IMR-90 (cell line): ENCODE measurements at regions not wholly inside any gene's neighbourhood (a gene's known extent, or its start where the extent isn't known, plus 50 kb on each side); places are given as distances from the start of the nearest gene placed in this dataset.

Experiments used
- ATAC-seq: fragments of 200-7000 bp; cut with Tn5 transposase; 2 replicates; pipeline ENCODE4 v1.9.1; 2020; ENCODE audit warnings: low read depth, mild to moderate bottlenecking, moderate library complexity
- BruUV-seq: library from RNA; stranded (reverse); fragments of 400-500 nt; replicated peaks from 2 replicates; lab custom pipeline; 2021; lab: Mats Ljungman, UMichigan
- CTCF ChIA-PET: fragments of 300-600 bp; formaldehyde crosslinking; extraction: SDS; loops from one replicate; lab custom pipeline; 2021; ENCODE audit warnings: antibody characterized with exemption; lab: Yijun Ruan, JAX
- POLR2A ChIA-PET: fragments of 300-600 bp; sonication (Branson Sonifier 250); formaldehyde crosslinking; loops from one replicate; lab custom pipeline; 2022; ENCODE audit warnings: antibody characterized with exemption; ENCODE audit not compliant: unreplicated experiment; lab: Charles Lee
- DNase-seq: peaks from one replicate; pipeline ENCODE4 v3.0.0; 2013
- H2AFZ ChIP-seq: replicated peaks from 2 replicates; pipeline ENCODE3; 2013; ENCODE audit warnings: low read length, mild to moderate bottlenecking; ENCODE audit not compliant: poor library complexity
- H2AK5ac ChIP-seq: 2 replicates; pipeline ENCODE4 v1.6.1; 2013; ENCODE audit warnings: low read depth, low read length, inconsistent platforms
- H2AK9ac ChIP-seq: replicated peaks from 2 replicates; pipeline ENCODE3; 2013; ENCODE audit warnings: mild to moderate bottlenecking, low read depth, low read length, moderate library complexity; ENCODE audit not compliant: poor library complexity
- H2BK120ac ChIP-seq: 2 replicates; pipeline ENCODE4 v1.6.1; 2013; ENCODE audit warnings: low read depth, low read length, inconsistent platforms
- H2BK15ac ChIP-seq: 3 replicates; pipeline ENCODE4 v1.6.1; 2013; ENCODE audit warnings: low read depth, low read length, inconsistent platforms
- H2BK20ac ChIP-seq: 2 replicates; pipeline ENCODE4 v1.6.1; 2013; ENCODE audit warnings: low read depth, mild to moderate bottlenecking, inconsistent platforms, low read length, moderate library complexity
- H2BK5ac ChIP-seq: 2 replicates; pipeline ENCODE4 v1.6.1; 2013; ENCODE audit warnings: mild to moderate bottlenecking, low read depth, low read length, inconsistent platforms; ENCODE audit not compliant: poor library complexity, severe bottlenecking
- H3K14ac ChIP-seq: replicated peaks from 2 replicates; pipeline ENCODE4 v1.6.1; 2013; ENCODE audit warnings: low read depth, low read length, inconsistent platforms
- H3K18ac ChIP-seq: 2 replicates; pipeline ENCODE4 v1.6.1; 2013; ENCODE audit warnings: low read depth, low read length, control low read depth
- H3K23ac ChIP-seq: 2 replicates; pipeline ENCODE4 v1.6.1; 2013; ENCODE audit warnings: low read depth, low read length, inconsistent platforms
- H3K27ac ChIP-seq: 2 replicates; pipeline ENCODE4 v1.5.1; 2013; ENCODE audit warnings: mild to moderate bottlenecking, control low read depth, low read length; ENCODE audit not compliant: insufficient read depth
- H3K27me3 ChIP-seq: 2 replicates; pipeline ENCODE4 v1.6.1; 2013; ENCODE audit warnings: low read length; ENCODE audit not compliant: control insufficient read depth, insufficient read depth
- H3K36me3 ChIP-seq: 2 replicates; pipeline ENCODE4 v1.6.1; 2013; ENCODE audit warnings: low read length, mixed read lengths; ENCODE audit not compliant: control insufficient read depth, insufficient read depth
- H3K4ac ChIP-seq: 2 replicates; pipeline ENCODE4 v1.6.1; 2013; ENCODE audit warnings: low read depth, low read length, inconsistent platforms
- H3K4me1 ChIP-seq: 2 replicates; pipeline ENCODE4 v1.6.1; 2013; ENCODE audit warnings: low read length, mixed read lengths; ENCODE audit not compliant: control insufficient read depth, insufficient read depth
- H3K4me2 ChIP-seq: 2 replicates; pipeline ENCODE4 v1.6.1; 2013; ENCODE audit warnings: low read depth, mild to moderate bottlenecking, control low read depth, low read length, moderate library complexity
- H3K4me3 ChIP-seq: 2 replicates; pipeline ENCODE4 v1.5.1; 2013; ENCODE audit warnings: low read depth, mild to moderate bottlenecking, control low read depth, low read length, moderate library complexity; ENCODE audit not compliant: insufficient read depth
- H3K56ac ChIP-seq: 2 replicates; pipeline ENCODE4 v1.6.1; 2013; ENCODE audit warnings: low read length, inconsistent platforms; ENCODE audit not compliant: insufficient read depth; ENCODE audit errors: extremely low read depth
- H3K79me1 ChIP-seq, 2 experiments: 2 replicates each; pipeline ENCODE4 v1.6.1; 2013; ENCODE audit warnings: low read length in 2 of 2, inconsistent platforms in 1 of 2, low read depth in 1 of 2
- H3K9ac ChIP-seq: 2 replicates; pipeline ENCODE4 v1.6.1; 2013; ENCODE audit warnings: low read depth, low read length, control low read depth
- H3K9me1 ChIP-seq: 2 replicates; pipeline ENCODE4 v1.6.1; 2013; ENCODE audit warnings: low read length, inconsistent platforms; ENCODE audit not compliant: insufficient read depth
- H3K9me3 ChIP-seq: 2 replicates; pipeline ENCODE4 v1.6.1; 2013; ENCODE audit warnings: low read length; ENCODE audit not compliant: control insufficient read depth, insufficient read depth
- H4K20me1 ChIP-seq: 2 replicates; pipeline ENCODE4 v1.6.1; 2013; ENCODE audit warnings: low read length, inconsistent platforms; ENCODE audit not compliant: insufficient read depth
- H4K5ac ChIP-seq: 2 replicates; pipeline ENCODE4 v1.6.1; 2013; ENCODE audit warnings: mild to moderate bottlenecking, low read depth, low read length, control low read depth
- H4K8ac ChIP-seq, 2 experiments: 2 replicates each; pipeline ENCODE4 v1.6.1; 2013; ENCODE audit warnings: low read depth in 2 of 2, low read length in 2 of 2, control low read depth in 1 of 2, inconsistent platforms in 1 of 2
- H4K91ac ChIP-seq: 2 replicates; pipeline ENCODE4 v1.6.1; 2013; ENCODE audit warnings: low read depth, low read length, inconsistent platforms; ENCODE audit not compliant: insufficient read depth
- BHLHE40 ChIP-seq: fragments of 150-350 bp; IDR thresholded peaks from 2 replicates; pipeline ENCODE4 v1.6.1; 2016; ENCODE audit warnings: mild to moderate bottlenecking, low read depth, low read length
- CEBPB ChIP-seq: IDR thresholded peaks from 2 replicates; pipeline ENCODE4 v1.6.1; 2012; ENCODE audit warnings: low read depth, low read length, improper control_type of control experiment
- CTCF ChIP-seq: conservative IDR thresholded peaks from 2 replicates; pipeline ENCODE4 v1.5.1; 2012; ENCODE audit warnings: mild to moderate bottlenecking, low read depth, low read length, improper control_type of control experiment
- FOS ChIP-seq: fragments of 150-350 bp; IDR thresholded peaks from 2 replicates; pipeline ENCODE4 v1.6.1; 2016; ENCODE audit warnings: low read depth, low read length
- MAFK ChIP-seq: IDR thresholded peaks from 2 replicates; pipeline ENCODE4 v1.6.1; 2012; ENCODE audit warnings: low read depth, low read length, improper control_type of control experiment
- MAZ ChIP-seq: IDR thresholded peaks from 2 replicates; pipeline ENCODE4 v1.6.1; 2012; ENCODE audit warnings: low read depth, mild to moderate bottlenecking, low read length, improper control_type of control experiment, moderate library complexity, borderline replicate concordance
- MXI1 ChIP-seq: IDR thresholded peaks from 2 replicates; pipeline ENCODE4 v1.6.1; 2012; ENCODE audit warnings: low read depth, mild to moderate bottlenecking, low read length, moderate library complexity, borderline replicate concordance
- NFE2L2 ChIP-seq: fragments of 150-350 bp; IDR thresholded peaks from 2 replicates; pipeline ENCODE4 v1.6.1; 2016; ENCODE audit warnings: low read depth, mild to moderate bottlenecking, low read length
- POLR2A ChIP-seq: IDR thresholded peaks from 2 replicates; pipeline ENCODE4 v1.6.1; 2012; ENCODE audit warnings: mild to moderate bottlenecking, low read depth, low read length
- RAD21 ChIP-seq: IDR thresholded peaks from 2 replicates; pipeline ENCODE4 v1.6.1; 2012; ENCODE audit warnings: low read length, improper control_type of control experiment
- RCOR1 ChIP-seq: IDR thresholded peaks from 2 replicates; pipeline ENCODE4 v1.6.1; 2012; ENCODE audit warnings: mild to moderate bottlenecking, low read length, improper control_type of control experiment; ENCODE audit not compliant: insufficient replicate concordance
- RFX5 ChIP-seq: IDR thresholded peaks from 2 replicates; pipeline ENCODE4 v1.8.0; 2012; ENCODE audit warnings: low read depth, mild to moderate bottlenecking, low read length, moderate library complexity
- WGBS, 2 experiments: methylation state at CpG; one replicate each; pipeline versions ENCODE4 v1.1.5 to v1.1.7; 2013; ENCODE audit warnings: missing lambda C conversion rate in 2 of 2; ENCODE audit not compliant: insufficient read length in 1 of 2; ENCODE audit errors: extremely low coverage in 2 of 2; 5-methylcytosine and 5-hydroxymethylcytosine counted together
- dilution Hi-C: fragments of 300-500 bp; cut with HindIII; formaldehyde crosslinking; loops from one replicate; pipeline ENCODE4 v1.14.3; 2018; ENCODE audit warnings: low sequenced_read_pairs; ENCODE audit not compliant: unreplicated experiment
- in situ Hi-C: fragments of 300-500 bp; cut with MboI; formaldehyde crosslinking; loops from 3 replicates; pipeline ENCODE4 v1.14.3; 2019; ENCODE audit warnings: low sequenced_read_pairs, inconsistent platforms, mixed read lengths
- intact Hi-C: fragments of 100-400 bp; cut with micrococcal nuclease; formaldehyde crosslinking; loops from 2 replicates; pipeline ENCODE4 v1.10.0; 2022
- TF ChIP-seq, protein P1 (sequence below): fragments of 150-350 bp; IDR thresholded peaks from 2 replicates; pipeline ENCODE4 v1.6.1; 2017; ENCODE audit warnings: mild to moderate bottlenecking, antibody characterized with exemption, low read length, low read depth

- dilution Hi-C loops (no loop called here), intact Hi-C loops (no loop called here), in situ Hi-C loops (no loop called here)
- H3K9me3 ChIP-seq: no peaks in the 10 kb centered on the region
- ATAC-seq (no peak), DNase-seq (no peak)
- H3K4me2 ChIP-seq: no peak overlapping the region
- H4K5ac ChIP-seq: no peak overlapping the region
- H3K56ac ChIP-seq: no peak overlapping the region
- H3K9ac ChIP-seq: no peak overlapping the region
- no peak overlapping the region for H3K23ac ChIP-seq
- ChIA-PET POLR2A (no interaction called here), CTCF (no interaction called here)
- H2AFZ ChIP-seq: no peak overlapping the region
- H2BK5ac ChIP-seq: no peak overlapping the region
- no peaks in the 10 kb centered on the region for H3K9me1 ChIP-seq
- no peaks in the 10 kb centered on the region for H4K20me1 ChIP-seq
- no peak overlapping the region for H4K8ac ChIP-seq
- no peak overlapping the region for H3K27ac ChIP-seq
- TF ChIP-seq POLR2A (no peak), MAFK (no peak), FOS (no peak), RCOR1 (no peak), NFE2L2 (no peak), MAZ (no peak), RFX5 (no peak), BHLHE40 (no peak), RAD21 (no peak), CTCF (no peak), CEBPB (no peak), MXI1 (no peak)
- TF ChIP-seq, protein P1, sequence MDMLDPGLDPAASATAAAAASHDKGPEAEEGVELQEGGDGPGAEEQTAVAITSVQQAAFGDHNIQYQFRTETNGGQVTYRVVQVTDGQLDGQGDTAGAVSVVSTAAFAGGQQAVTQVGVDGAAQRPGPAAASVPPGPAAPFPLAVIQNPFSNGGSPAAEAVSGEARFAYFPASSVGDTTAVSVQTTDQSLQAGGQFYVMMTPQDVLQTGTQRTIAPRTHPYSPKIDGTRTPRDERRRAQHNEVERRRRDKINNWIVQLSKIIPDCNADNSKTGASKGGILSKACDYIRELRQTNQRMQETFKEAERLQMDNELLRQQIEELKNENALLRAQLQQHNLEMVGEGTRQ: no peak
- no peaks in the 10 kb centered on the region for H3K79me1 ChIP-seq
- no peak overlapping the region for H3K18ac ChIP-seq
- no peak overlapping the region for H4K91ac ChIP-seq
- H2BK15ac ChIP-seq: no peak overlapping the region
- no peak overlapping the region for H2BK20ac ChIP-seq
- H3K4me1 ChIP-seq: no peaks in the 10 kb centered on the region
- no TSS peak for BruUV-seq
- WGBS, 2 experiments: 44% methylated on average over 2 of the region's 12 CpGs; no CpG with 5 or more reads in 1 of the 2 experiments
- H3K36me3 ChIP-seq: no peaks in the 10 kb centered on the region
- no peak overlapping the region for H2BK120ac ChIP-seq
- H3K27me3 ChIP-seq: no peaks in the 10 kb centered on the region
- H2AK9ac ChIP-seq: no peak overlapping the region
- H2AK5ac ChIP-seq: no peak overlapping the region
- no peak overlapping the region for H3K4ac ChIP-seq
- H3K4me3 ChIP-seq: no peak overlapping the region
- no peak overlapping the region for H3K14ac ChIP-seq
Observed at GRCh38 chrX:56107320-56107719, 124.8 kb upstream of the KLF8 start.
